GF-D8 (cell line): ENCODE measurements at regions not wholly inside any gene's neighbourhood (a gene's known extent, or its start where the extent isn't known, plus 50 kb on each side); places are given as distances from the start of the nearest gene placed in this dataset.

Experiments used
- DNase-seq: peaks from one replicate; lab custom pipeline; 2025; lab: John Stamatoyannopoulos, UW

DNA sequence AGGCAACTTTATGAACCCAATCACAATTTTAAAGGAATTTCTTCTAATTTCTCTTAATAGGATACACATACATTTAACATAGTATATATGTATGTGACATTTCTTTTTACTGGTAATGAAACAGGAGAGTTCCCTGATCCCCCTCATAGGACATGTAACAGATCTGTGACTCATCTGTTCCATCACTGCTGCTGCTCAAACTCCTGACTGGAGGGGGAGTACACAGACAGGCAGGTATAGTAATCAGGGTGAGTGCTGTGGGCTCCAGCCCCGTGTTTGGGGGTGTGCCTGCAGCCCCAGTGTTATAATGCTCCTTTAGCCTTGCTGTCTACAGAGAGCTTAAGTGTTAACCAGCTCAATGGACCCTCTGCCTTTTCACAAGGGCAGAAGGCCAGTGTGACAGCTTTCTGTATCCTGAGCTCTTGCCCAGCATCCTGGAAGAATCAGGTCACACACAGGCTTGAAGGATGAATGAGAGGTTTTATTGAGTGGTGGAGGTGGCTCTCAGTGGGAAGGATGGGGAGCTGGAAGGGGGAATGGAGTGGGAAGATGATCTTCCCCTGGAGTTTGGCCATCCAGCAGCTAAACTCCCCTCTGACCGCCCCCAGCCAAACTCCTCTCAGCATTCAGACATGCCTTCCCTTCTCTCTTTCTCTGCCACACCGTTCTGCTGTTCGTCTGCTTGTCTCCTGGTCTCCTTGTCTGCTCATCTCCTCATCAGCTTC, 161.3 kb downstream of the ZNF608 start:
- no peak for DNase-seq

- DNase-seq: no peak
Measured at GRCh38 chr5:124583469-124584350, 162.7 kb downstream of the ZNF608 start.

DNA sequence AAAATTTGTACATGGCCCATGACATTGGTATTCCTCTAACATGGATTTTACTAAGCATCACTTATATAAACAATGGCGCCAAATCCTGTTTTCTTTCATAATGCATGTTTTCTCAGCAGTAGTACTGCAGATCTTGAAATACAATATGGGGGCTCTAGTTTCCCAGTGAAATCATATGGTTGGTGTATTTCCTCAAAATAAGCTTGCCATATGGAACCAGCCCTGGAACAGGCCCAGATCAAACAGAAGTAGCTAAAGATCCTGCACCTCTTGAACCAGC, 163.9 kb downstream of the ZNF608 start:
- DNase-seq: no peak

GRCh38 chr5:124581738-124582560, 164.5 kb downstream of the ZNF608 start:
- DNase-seq: no peak

- no peak for DNase-seq
Measured at GRCh38 chr5:124580925-124581737, 165.3 kb downstream of the ZNF608 start.

DNA sequence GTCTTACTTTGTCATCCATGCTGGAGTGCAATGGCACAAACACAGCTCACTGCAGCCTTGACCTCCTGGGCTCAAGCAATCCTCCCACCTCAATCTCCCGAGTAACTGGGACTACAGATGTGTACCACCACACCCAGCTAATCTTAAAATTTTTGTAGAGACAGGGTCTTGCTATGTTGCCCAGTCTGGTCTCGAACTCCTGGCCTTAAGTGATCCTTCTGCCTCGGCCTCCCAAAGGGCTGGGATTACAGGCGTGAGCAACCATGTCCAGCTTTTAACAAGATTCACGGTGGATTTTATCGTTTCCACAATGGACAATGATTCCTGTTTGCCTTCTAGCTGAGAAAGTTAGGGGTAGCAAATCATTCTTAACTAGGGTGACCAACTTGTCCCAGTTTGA, 165.9 kb downstream of the ZNF608 start:
- DNase-seq: no peak

DNA sequence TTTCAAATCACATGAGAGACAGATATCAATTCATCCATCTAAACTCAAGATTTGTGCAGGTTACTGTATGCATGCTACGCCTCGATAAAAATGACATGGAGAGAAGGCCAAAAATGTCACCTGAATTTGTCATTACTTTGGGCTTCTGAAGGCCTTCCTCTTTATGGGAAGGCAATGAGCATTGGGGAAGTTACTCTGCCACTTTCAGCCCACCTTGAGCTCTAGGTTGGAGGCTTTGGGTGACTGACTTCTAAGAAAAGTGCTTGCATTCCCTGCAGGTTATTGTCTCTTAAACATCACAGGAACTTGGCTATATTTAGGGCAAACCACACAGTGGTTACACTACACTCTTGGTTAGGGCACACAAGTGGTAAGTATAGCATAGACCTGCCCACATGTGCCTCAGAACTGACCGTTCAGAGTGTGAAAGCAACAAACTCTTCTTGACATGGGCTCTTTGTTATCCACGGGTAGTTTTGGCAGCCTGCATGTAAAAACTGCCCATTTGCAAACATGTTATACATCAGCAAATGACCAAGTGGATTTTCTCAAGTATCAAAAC, 169.5 kb downstream of the ZNF608 start:
- DNase-seq: no peak

- no peak for DNase-seq
Measured at GRCh38 chr5:124575725-124576124, 170.7 kb downstream of the ZNF608 start.

GRCh38 chr5:124574521-124575436, 171.7 kb downstream of the ZNF608 start:
- DNase-seq: no peak

DNA sequence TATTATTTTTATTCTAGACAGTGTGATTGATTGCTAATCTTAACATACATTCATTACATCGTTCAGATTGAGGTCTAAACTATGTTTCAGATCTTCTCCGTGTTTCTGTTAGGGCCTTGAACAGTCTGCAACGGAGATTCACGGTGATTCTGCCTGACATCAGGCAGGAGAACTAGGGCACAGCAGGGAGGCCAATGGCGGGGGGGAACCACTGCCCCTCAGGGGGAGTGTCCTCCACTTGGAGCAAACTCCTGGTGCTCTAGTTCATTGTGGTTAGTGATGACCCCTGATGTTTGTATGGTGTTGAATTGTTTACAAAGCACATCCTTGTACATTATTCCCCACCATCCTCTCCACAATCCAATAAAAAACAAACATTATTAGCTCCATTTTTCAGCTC, 173.5 kb downstream of the ZNF608 start:
- no peak for DNase-seq

DNA sequence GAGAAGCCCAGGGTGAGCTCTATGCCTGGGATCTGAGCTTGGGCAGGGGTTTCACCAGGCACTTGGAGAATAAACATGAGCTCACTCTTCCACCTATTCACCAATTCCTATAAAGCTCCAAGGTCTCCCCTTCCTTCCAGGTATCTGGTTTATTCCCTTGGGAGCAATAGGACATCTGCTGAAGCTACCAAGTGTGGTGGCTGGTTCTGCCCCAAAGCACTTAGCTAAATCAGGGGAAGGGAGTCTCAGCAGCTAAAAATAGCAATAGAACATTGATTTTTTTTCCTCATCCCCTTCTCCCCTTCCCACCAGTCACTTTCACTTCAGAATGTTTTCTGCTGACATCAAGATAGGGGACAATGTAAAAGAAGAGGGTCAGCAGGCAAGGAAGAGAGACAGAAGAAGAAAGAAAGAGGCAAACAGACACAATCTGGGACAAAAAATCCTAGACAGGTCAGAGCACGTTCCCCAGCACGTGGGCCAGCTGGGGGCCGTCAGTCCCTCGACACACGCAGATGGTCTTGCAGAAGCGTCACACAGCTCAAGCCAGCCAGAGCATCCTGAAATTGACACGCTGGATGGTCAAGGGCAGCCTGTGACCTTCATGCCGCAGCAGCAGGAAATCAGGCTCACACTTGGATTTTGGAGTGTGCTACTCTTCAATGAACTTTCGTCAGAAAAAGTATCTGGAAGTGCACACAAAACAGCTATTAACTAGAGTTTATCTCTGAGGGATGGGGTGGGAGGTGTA, 176.0 kb downstream of the ZNF608 start:
- DNase-seq: no peak

DNA sequence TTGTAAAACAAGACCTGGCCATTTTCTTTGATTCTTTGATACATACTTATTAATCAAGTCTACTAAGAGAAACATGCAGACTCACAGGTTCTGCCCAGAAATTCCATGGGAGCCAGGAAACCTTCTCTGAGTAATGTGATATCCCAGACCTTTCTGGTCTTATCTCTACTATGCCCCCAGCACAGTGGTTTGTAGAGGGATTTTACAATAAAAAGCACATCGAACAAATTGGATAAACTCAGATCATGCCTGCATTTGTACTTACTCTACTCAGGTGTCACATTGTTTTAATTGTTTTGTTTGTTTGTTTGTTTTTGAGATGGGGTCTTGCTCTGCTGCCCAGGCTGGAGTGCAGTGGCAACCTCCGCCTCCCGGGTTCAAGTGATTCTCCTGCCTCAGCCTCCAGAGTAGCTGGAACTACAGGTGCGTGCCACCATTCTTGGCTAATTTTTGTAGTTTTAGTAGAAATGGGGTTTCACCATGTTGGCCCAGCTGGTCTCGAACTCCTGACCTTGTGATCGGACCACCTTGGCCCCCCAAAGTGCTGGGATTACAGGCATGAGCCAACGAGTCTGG, 179.5 kb downstream of the ZNF608 start:
- DNase-seq: no peak

DNA sequence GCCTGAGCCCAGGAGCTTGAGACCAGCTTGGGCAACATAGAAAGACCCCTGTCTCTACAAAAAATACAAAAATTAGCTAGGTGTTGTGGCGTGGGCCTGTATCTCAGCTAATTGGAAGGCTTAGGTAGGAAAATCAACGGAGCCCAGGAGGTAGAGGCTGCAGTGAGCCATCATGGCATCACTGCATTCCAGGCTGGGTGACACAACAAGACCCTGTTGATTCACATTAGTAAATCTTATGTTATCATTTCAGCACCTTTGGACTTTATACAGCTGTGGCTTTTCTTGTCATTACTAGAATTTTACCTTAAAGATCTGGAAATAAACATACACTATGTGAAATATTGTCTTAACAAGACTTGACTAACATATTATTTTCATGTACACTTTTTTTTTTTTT, 185.0 kb downstream of the ZNF608 start:
- DNase-seq: no peak

GRCh38 chr5:124560370-124560769, 186.1 kb downstream of the ZNF608 start:
- DNase-seq: no peak

- DNase-seq: no peak
Measured at GRCh38 chr5:124557761-124558160, 188.7 kb downstream of the ZNF608 start.

GRCh38 chr5:124554746-124555578, 191.5 kb downstream of the ZNF608 start:
- DNase-seq: no peak

GRCh38 chr5:124553911-124554310, 192.5 kb downstream of the ZNF608 start:
- no peak for DNase-seq

GRCh38 chr5:124552526-124552925, 193.9 kb downstream of the ZNF608 start:
- no peak for DNase-seq

GRCh38 chr5:124551939-124552279, 194.5 kb downstream of the ZNF608 start:
- no peak for DNase-seq
